Activated T-cell treated with anti-CD3 and anti-CD28 coated beads, Interleukin-2, amount 50 U/mL, for 72 hours (primary cell): ENCODE measurements at regions not wholly inside any gene's neighbourhood (a gene's known extent, or its start where the extent isn't known, plus 50 kb on each side); places are given as distances from the start of the nearest gene placed in this dataset.

Experiments
- ATAC-seq, 2 donors: fragments of 150-1000 bp; cut with Tn5 transposase; replicated peaks in 1 of 2; 2 replicates each; pipeline ENCODE4 v1.10.0; 2021; ENCODE audit warnings: moderate library complexity in 2 of 2, mild to moderate bottlenecking in 1 of 2
- DNase-seq, 2 donors: peaks; one replicate each; pipeline ENCODE4 v3.0.0; 2021 to 2022; ENCODE audit warnings: mixed read lengths in 1 of 2
- H3K27ac Mint-ChIP-seq: one replicate; pipeline ENCODE4 v1.8.0; 2022; ENCODE audit warnings: mild to moderate bottlenecking, moderate library complexity, mixed read lengths
- H3K27me3 Mint-ChIP-seq: one replicate; pipeline ENCODE4 v1.8.0; 2022; ENCODE audit warnings: low read depth, mixed read lengths
- H3K36me3 Mint-ChIP-seq, 2 donors: one replicate each; pipeline ENCODE4 v1.8.0; 2022; ENCODE audit warnings: mixed read lengths in 2 of 2, mild to moderate bottlenecking in 1 of 2; ENCODE audit not compliant: insufficient read depth in 2 of 2
- H3K4me1 Mint-ChIP-seq: one replicate; pipeline ENCODE4 v1.8.0; 2022; ENCODE audit warnings: low read depth, mixed read lengths
- H3K4me3 Mint-ChIP-seq, 2 donors: one replicate each; pipeline ENCODE4 v1.8.0; 2022; ENCODE audit warnings: mild to moderate bottlenecking in 2 of 2, mixed read lengths in 2 of 2, moderate library complexity in 2 of 2
- H3K9me3 Mint-ChIP-seq, 2 donors: one replicate each; pipeline ENCODE4 v1.8.0; 2022; ENCODE audit warnings: mixed read lengths in 2 of 2

GRCh38 chr6:140314682-140315081 lies 940.2 kb upstream of the CITED2 start:
- H3K9me3 Mint-ChIP-seq, result peaks cover 0 to 5% of the 10 kb centered on the region in 2 donors
- H3K27me3 Mint-ChIP-seq, result no peaks in the 10 kb centered on the region
- no peak for ATAC-seq
- no peak overlapping the region for H3K27ac Mint-ChIP-seq
- no peaks in the 10 kb centered on the region for H3K4me1 Mint-ChIP-seq
- no peak overlapping the region for H3K4me3 Mint-ChIP-seq
- DNase-seq, result no peak
- no peaks in the 10 kb centered on the region for H3K36me3 Mint-ChIP-seq

GRCh38 chr6:140311146-140311545 lies 936.7 kb upstream of the CITED2 start:
- H3K9me3 Mint-ChIP-seq, result peaks cover 0 to 5% of the 10 kb centered on the region in 2 donors
- ATAC-seq, result no peak
- no peaks in the 10 kb centered on the region for H3K4me1 Mint-ChIP-seq
- no peaks in the 10 kb centered on the region for H3K27me3 Mint-ChIP-seq
- no peak overlapping the region for H3K27ac Mint-ChIP-seq
- H3K36me3 Mint-ChIP-seq, result no peaks in the 10 kb centered on the region
- DNase-seq, result no peak
- H3K4me3 Mint-ChIP-seq, result no peak overlapping the region

GRCh38 chr6:140303218-140303949 lies 928.9 kb upstream of the CITED2 start:
- Mint-ChIP-seq H3K27ac (no peak overlapping the region), H3K27me3 (no peaks in the 10 kb centered on the region), H3K36me3 (no peaks in the 10 kb centered on the region), H3K4me1 (no peaks in the 10 kb centered on the region), H3K4me3 (no peak overlapping the region), H3K9me3 (no peaks in the 10 kb centered on the region)
- DNase-seq (no peak), ATAC-seq (no peak)

GRCh38 chr6:140300331-140300730 lies 925.9 kb upstream of the CITED2 start:
- no peaks in the 10 kb centered on the region for H3K36me3 Mint-ChIP-seq
- H3K27ac Mint-ChIP-seq, result no peak overlapping the region
- no peaks in the 10 kb centered on the region for H3K4me1 Mint-ChIP-seq
- peaks cover 0 to 2% of the 10 kb centered on the region in 2 donors for H3K9me3 Mint-ChIP-seq
- ATAC-seq (no peak), DNase-seq (no peak)
- H3K27me3 Mint-ChIP-seq, result no peaks in the 10 kb centered on the region
- H3K4me3 Mint-ChIP-seq, result no peak overlapping the region

GRCh38 chr6:140289186-140289585 lies 914.7 kb upstream of the CITED2 start:
- H3K4me1 Mint-ChIP-seq, result no peaks in the 10 kb centered on the region
- no peak overlapping the region for H3K27ac Mint-ChIP-seq
- H3K36me3 Mint-ChIP-seq, result no peaks in the 10 kb centered on the region
- no peaks in the 10 kb centered on the region for H3K9me3 Mint-ChIP-seq
- ATAC-seq, result no peak
- DNase-seq, result no peak
- H3K4me3 Mint-ChIP-seq, result no peak overlapping the region
- H3K27me3 Mint-ChIP-seq, result no peaks in the 10 kb centered on the region

- no peaks in the 10 kb centered on the region for H3K4me1 Mint-ChIP-seq
- DNase-seq (no peak), ATAC-seq (no peak)
- no peaks in the 10 kb centered on the region for H3K9me3 Mint-ChIP-seq
- no peak overlapping the region for H3K4me3 Mint-ChIP-seq
- H3K27ac Mint-ChIP-seq, result no peak overlapping the region
- no peaks in the 10 kb centered on the region for H3K27me3 Mint-ChIP-seq
- no peaks in the 10 kb centered on the region for H3K36me3 Mint-ChIP-seq
Observed at GRCh38 chr6:140285998-140286690, 911.7 kb upstream of the CITED2 start.

- no peaks in the 10 kb centered on the region for H3K9me3 Mint-ChIP-seq
- no peak for ATAC-seq
- no peaks in the 10 kb centered on the region for H3K4me1 Mint-ChIP-seq
- no peaks in the 10 kb centered on the region for H3K36me3 Mint-ChIP-seq
- no peaks in the 10 kb centered on the region for H3K27me3 Mint-ChIP-seq
- H3K27ac Mint-ChIP-seq, result no peak overlapping the region
- no peak overlapping the region for H3K4me3 Mint-ChIP-seq
- DNase-seq, result no peak
Observed at GRCh38 chr6:140285471-140285870, 911.0 kb upstream of the CITED2 start.

GRCh38 chr6:140284871-140285270 lies 910.4 kb upstream of the CITED2 start:
- no peaks in the 10 kb centered on the region for H3K4me1 Mint-ChIP-seq
- H3K27me3 Mint-ChIP-seq, result no peaks in the 10 kb centered on the region
- H3K27ac Mint-ChIP-seq, result no peak overlapping the region
- no peak for ATAC-seq
- no peaks in the 10 kb centered on the region for H3K9me3 Mint-ChIP-seq
- no peak overlapping the region for H3K4me3 Mint-ChIP-seq
- DNase-seq, result no peak
- no peaks in the 10 kb centered on the region for H3K36me3 Mint-ChIP-seq

GRCh38 chr6:140283197-140283596 lies 908.7 kb upstream of the CITED2 start:
- ATAC-seq (no peak), DNase-seq (no peak)
- Mint-ChIP-seq H3K27ac (no peak overlapping the region), H3K9me3 (no peaks in the 10 kb centered on the region), H3K4me1 (no peaks in the 10 kb centered on the region), H3K27me3 (no peaks in the 10 kb centered on the region), H3K4me3 (no peak overlapping the region), H3K36me3 (no peaks in the 10 kb centered on the region)

GRCh38 chr6:140281767-140282166 lies 907.3 kb upstream of the CITED2 start:
- Mint-ChIP-seq H3K4me3 (no peak overlapping the region), H3K27me3 (no peaks in the 10 kb centered on the region), H3K27ac (no peak overlapping the region), H3K9me3 (no peaks in the 10 kb centered on the region), H3K4me1 (no peaks in the 10 kb centered on the region), H3K36me3 (no peaks in the 10 kb centered on the region)
- no peak for DNase-seq
- ATAC-seq, result no peak

GRCh38 chr6:140281236-140281635 lies 906.8 kb upstream of the CITED2 start:
- Mint-ChIP-seq H3K9me3 (no peaks in the 10 kb centered on the region), H3K27ac (no peak overlapping the region), H3K27me3 (no peaks in the 10 kb centered on the region), H3K4me1 (no peaks in the 10 kb centered on the region), H3K4me3 (no peak overlapping the region), H3K36me3 (no peaks in the 10 kb centered on the region)
- DNase-seq, result no peak
- no peak for ATAC-seq

GRCh38 chr6:140276719-140277118 lies 902.3 kb upstream of the CITED2 start:
- Mint-ChIP-seq H3K4me3 (no peak overlapping the region), H3K36me3 (no peaks in the 10 kb centered on the region), H3K9me3 (no peaks in the 10 kb centered on the region), H3K27me3 (no peaks in the 10 kb centered on the region), H3K27ac (no peak overlapping the region), H3K4me1 (no peaks in the 10 kb centered on the region)
- no peak for ATAC-seq
- no peak for DNase-seq

GRCh38 chr6:140276133-140276532 lies 901.7 kb upstream of the CITED2 start:
- Mint-ChIP-seq H3K4me1 (no peaks in the 10 kb centered on the region), H3K36me3 (no peaks in the 10 kb centered on the region), H3K27ac (no peak overlapping the region), H3K9me3 (no peaks in the 10 kb centered on the region), H3K27me3 (no peaks in the 10 kb centered on the region), H3K4me3 (no peak overlapping the region)
- ATAC-seq (no peak), DNase-seq (no peak)

GRCh38 chr6:140275725-140276124 lies 901.3 kb upstream of the CITED2 start:
- H3K36me3 Mint-ChIP-seq, result no peaks in the 10 kb centered on the region
- no peaks in the 10 kb centered on the region for H3K27me3 Mint-ChIP-seq
- H3K9me3 Mint-ChIP-seq, result no peaks in the 10 kb centered on the region
- ATAC-seq (no peak), DNase-seq (no peak)
- no peak overlapping the region for H3K27ac Mint-ChIP-seq
- H3K4me3 Mint-ChIP-seq, result no peak overlapping the region
- no peaks in the 10 kb centered on the region for H3K4me1 Mint-ChIP-seq
